ENCODE measurements at regions not wholly inside any gene's neighbourhood (a gene's known extent, or its start where the extent isn't known, plus 50 kb on each side); places are given as distances from the start of the nearest gene placed in this dataset.
"Not testable (repeated sequence)": the region's sequence is repeated elsewhere in the genome, so short reads cannot be mapped to it uniquely, and the experiment has no call there.

DNA sequence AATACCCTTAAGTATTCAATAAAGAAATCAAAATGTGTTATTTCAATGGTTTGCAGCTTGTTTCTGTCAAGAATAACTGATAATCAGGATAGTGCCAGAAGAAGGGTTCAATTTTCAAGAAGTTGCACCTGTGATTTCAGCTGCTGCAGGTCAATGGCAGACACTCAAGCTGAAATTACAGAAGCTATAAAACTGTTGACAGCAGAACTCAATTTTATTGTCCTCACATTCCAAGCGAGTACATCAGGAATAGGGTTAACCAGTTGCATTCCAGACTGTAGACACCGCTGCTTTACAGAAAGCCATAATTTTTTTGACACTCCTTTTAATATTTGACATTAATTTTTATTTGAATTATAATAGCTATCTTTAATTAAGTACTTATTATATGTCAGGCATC, 364.1 kb downstream of the CGGBP1 start:
- H3K9ac ChIP-seq (ENCODE audit: insufficient read length, low read depth), result no peak overlapping the region
- H3K27me3 ChIP-seq (ENCODE audit: insufficient read depth, insufficient read length), result no peaks in the 10 kb centered on the region
- no peak for TF ChIP-seq YY1 (IDR thresholded peaks at IDR 0.05; ENCODE audit: insufficient read depth, insufficient read length)
- TF ChIP-seq ZNF274 (IDR thresholded peaks at IDR 0.05; ENCODE audit: low read depth, low read length), result no peak
- TF ChIP-seq SUZ12 (IDR thresholded peaks at IDR 0.05; ENCODE audit: extremely low read depth, insufficient read depth, insufficient read length), result no peak
- no peaks in the 10 kb centered on the region for H3K36me3 ChIP-seq (ENCODE audit: insufficient read depth, insufficient read length, low read length)
- H3K9me3 ChIP-seq (ENCODE audit: insufficient read depth, low read length), result no peaks in the 10 kb centered on the region
- no peak overlapping the region for H3K4me3 ChIP-seq (ENCODE audit: insufficient read length, low read depth)
- no peaks in the 10 kb centered on the region for H3K4me1 ChIP-seq (ENCODE audit: insufficient read depth, insufficient read length)
- no peak for DNase-seq (ENCODE audit: low read depth, low spot score)

DNA sequence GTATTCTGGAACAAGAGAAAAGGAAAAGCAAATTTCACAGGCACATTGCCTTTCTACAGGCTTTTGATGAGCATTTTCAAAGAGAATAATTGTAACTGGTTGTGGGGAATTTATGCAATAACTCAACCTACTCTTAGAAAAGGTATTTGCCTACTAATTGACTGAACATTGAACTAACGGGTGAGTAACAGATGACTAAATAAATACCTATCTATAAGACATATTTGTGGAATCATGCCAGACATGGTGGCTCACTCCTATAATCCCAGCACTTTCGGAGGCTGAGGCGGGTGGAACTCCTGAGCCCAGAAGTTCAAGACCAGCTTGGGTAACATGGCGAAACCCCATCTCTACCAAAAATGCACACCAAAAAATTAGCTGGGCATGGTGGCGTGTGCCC, 367.7 kb downstream of the CGGBP1 start:
- Histone ChIP-seq H3K27me3 (ENCODE audit: insufficient read depth, insufficient read length) (no peaks in the 10 kb centered on the region), H3K9ac (ENCODE audit: insufficient read length, low read depth) (no peak overlapping the region), H3K4me3 (ENCODE audit: insufficient read length, low read depth) (no peak overlapping the region), H3K36me3 (ENCODE audit: insufficient read depth, insufficient read length, low read length) (no peaks in the 10 kb centered on the region), H3K4me1 (ENCODE audit: insufficient read depth, insufficient read length) (no peaks in the 10 kb centered on the region), H3K9me3 (ENCODE audit: insufficient read depth, low read length) (no peaks in the 10 kb centered on the region)
- no peak for DNase-seq (ENCODE audit: low read depth, low spot score)
- TF ChIP-seq SUZ12 (IDR thresholded peaks at IDR 0.05; ENCODE audit: extremely low read depth, insufficient read depth, insufficient read length) (no peak), YY1 (IDR thresholded peaks at IDR 0.05; ENCODE audit: insufficient read depth, insufficient read length) (no peak), ZNF274 (IDR thresholded peaks at IDR 0.05; ENCODE audit: low read depth, low read length) (no peak)

DNA sequence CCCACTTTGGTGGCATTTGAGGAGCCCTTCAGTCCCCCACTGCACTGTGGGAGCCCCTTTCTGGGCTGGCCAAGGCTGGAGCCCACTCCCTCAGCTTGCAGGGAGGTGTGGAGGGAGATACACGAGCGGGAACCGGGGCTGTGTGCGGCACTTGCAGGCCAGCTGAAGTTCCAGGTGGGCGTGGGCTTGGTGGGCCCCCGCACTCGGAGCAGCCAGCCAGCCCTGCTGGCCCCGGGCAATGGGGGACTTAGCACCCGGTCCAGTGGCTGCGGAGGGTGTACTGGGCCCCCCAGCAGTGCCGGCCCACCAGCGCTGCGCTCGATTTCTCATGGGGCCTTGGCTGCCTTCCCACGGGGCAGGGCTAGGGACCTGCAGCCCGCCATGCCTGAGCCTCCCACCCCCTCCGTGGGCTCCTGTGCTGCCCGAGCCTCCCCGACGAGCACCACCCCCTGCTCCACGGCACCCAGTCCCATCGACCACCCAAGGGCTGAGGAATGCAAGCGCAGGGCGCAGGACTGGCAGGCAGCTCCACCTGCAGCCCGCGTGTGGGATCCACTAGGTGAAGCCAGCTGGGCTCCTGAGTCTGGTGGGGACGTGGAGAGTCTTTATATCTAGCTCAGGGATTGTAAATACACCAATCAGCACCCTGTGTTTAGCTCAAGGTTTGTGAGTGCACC, 379.7 kb downstream of the CGGBP1 start:
- not testable (repeated sequence) for H3K4me1 ChIP-seq (ENCODE audit: insufficient read depth, insufficient read length); H3K4me3 ChIP-seq (ENCODE audit: insufficient read length, low read depth); DNase-seq (ENCODE audit: low read depth, low spot score); H3K9me3 ChIP-seq (ENCODE audit: insufficient read depth, low read length); H3K36me3 ChIP-seq (ENCODE audit: insufficient read depth, insufficient read length, low read length); H3K9ac ChIP-seq (ENCODE audit: insufficient read length, low read depth); H3K27me3 ChIP-seq (ENCODE audit: insufficient read depth, insufficient read length)

DNA sequence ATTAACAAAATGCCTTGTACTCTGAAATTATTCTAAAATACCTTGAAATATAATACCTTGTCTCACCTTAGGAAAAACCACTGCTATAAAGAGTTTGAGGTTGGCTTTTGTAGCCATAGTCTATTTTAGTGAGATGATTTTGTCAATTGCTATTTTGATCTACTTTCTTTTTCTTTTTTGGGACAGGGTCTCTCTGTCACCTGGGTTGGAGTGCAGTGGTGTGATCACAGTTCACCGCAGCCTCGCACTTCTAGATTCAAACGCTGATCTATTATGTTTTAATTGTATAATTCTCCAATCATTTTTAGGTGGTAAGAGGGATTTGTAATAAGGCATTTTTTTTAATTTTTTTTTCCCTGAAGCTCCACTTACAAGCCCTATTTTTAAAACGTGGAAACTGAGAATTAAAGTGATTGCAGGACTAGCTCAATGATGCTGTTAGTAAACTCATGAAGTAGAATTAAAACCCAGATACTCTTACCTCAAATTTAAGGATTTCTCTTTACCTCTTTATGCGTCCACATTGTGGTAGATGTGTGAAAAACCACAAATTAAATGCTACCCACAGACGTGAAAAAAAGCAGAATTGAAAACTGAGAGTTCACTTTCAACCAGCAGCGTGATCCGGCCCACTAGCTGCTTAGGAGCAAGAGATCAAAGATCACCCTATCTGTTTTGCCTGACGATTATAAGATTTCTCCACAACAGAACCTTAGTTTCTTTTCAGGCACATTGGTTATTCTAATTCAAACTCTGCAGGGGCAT, 384.2 kb downstream of the CGGBP1 start:
- Histone ChIP-seq H3K36me3 (ENCODE audit: insufficient read depth, insufficient read length, low read length) (no peaks in the 10 kb centered on the region), H3K4me1 (ENCODE audit: insufficient read depth, insufficient read length) (no peaks in the 10 kb centered on the region), H3K9ac (ENCODE audit: insufficient read length, low read depth) (no peak overlapping the region), H3K4me3 (ENCODE audit: insufficient read length, low read depth) (no peak overlapping the region), H3K9me3 (ENCODE audit: insufficient read depth, low read length) (no peaks in the 10 kb centered on the region), H3K27me3 (ENCODE audit: insufficient read depth, insufficient read length) (no peaks in the 10 kb centered on the region)
- no peak for DNase-seq (ENCODE audit: low read depth, low spot score)
- TF ChIP-seq SUZ12 (IDR thresholded peaks at IDR 0.05; ENCODE audit: extremely low read depth, insufficient read depth, insufficient read length) (no peak), ZNF274 (IDR thresholded peaks at IDR 0.05; ENCODE audit: low read depth, low read length) (no peak), YY1 (IDR thresholded peaks at IDR 0.05; ENCODE audit: insufficient read depth, insufficient read length) (no peak)

DNA sequence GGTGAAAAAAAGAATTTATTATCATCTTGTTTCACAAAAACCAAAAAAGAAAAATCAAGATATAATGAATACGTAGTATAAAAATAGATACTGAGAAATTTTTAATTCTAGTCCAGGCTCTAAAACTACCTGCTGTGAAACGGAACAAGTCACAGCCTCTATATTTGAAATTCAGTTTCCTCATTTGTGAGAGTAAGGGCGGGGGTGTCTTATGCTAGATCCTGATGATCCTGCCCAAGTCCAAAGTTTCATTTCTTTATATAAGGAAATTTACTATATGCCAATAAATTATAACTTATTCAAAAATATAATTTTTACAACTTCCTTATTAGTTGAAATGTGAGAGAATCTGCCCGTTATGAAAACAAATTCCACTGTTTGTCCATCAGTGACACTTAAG, 385.7 kb downstream of the CGGBP1 start:
- H3K9ac ChIP-seq (ENCODE audit: insufficient read length, low read depth), result no peak overlapping the region
- H3K27me3 ChIP-seq (ENCODE audit: insufficient read depth, insufficient read length), result no peaks in the 10 kb centered on the region
- DNase-seq (ENCODE audit: low read depth, low spot score), result no peak
- no peak for TF ChIP-seq YY1 (IDR thresholded peaks at IDR 0.05; ENCODE audit: insufficient read depth, insufficient read length)
- TF ChIP-seq ZNF274 (IDR thresholded peaks at IDR 0.05; ENCODE audit: low read depth, low read length), result no peak
- TF ChIP-seq SUZ12 (IDR thresholded peaks at IDR 0.05; ENCODE audit: extremely low read depth, insufficient read depth, insufficient read length), result no peak
- no peaks in the 10 kb centered on the region for H3K9me3 ChIP-seq (ENCODE audit: insufficient read depth, low read length)
- no peaks in the 10 kb centered on the region for H3K36me3 ChIP-seq (ENCODE audit: insufficient read depth, insufficient read length, low read length)
- no peaks in the 10 kb centered on the region for H3K4me1 ChIP-seq (ENCODE audit: insufficient read depth, insufficient read length)
- no peak overlapping the region for H3K4me3 ChIP-seq (ENCODE audit: insufficient read length, low read depth)

DNA sequence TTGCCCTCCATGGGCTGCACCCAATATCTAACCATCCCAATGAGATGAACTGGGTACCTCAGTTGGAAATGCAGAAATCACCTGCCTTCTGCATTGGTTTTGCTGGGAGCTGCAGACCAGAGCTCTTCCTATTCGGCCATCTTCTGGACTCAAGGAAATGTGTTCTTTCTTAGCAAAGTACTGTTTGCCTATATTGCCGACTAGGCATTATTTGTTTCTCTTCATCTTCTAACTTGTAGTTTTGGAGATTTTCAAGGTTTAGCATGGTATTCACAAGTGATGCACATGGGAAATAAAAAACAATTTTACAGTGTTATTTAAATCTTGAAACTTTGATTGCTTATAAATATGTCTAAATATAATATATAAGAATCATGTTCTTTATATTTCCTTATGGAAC, 377.8 kb upstream of the POU1F1 start:
- DNase-seq (ENCODE audit: low read depth, low spot score), result no peak
- Histone ChIP-seq H3K4me1 (ENCODE audit: insufficient read depth, insufficient read length) (no peaks in the 10 kb centered on the region), H3K36me3 (ENCODE audit: insufficient read depth, insufficient read length, low read length) (no peaks in the 10 kb centered on the region), H3K4me3 (ENCODE audit: insufficient read length, low read depth) (no peak overlapping the region), H3K27me3 (ENCODE audit: insufficient read depth, insufficient read length) (no peaks in the 10 kb centered on the region), H3K9me3 (ENCODE audit: insufficient read depth, low read length) (no peaks in the 10 kb centered on the region), H3K9ac (ENCODE audit: insufficient read length, low read depth) (no peak overlapping the region)
- TF ChIP-seq SUZ12 (IDR thresholded peaks at IDR 0.05; ENCODE audit: extremely low read depth, insufficient read depth, insufficient read length), result no peak

DNA sequence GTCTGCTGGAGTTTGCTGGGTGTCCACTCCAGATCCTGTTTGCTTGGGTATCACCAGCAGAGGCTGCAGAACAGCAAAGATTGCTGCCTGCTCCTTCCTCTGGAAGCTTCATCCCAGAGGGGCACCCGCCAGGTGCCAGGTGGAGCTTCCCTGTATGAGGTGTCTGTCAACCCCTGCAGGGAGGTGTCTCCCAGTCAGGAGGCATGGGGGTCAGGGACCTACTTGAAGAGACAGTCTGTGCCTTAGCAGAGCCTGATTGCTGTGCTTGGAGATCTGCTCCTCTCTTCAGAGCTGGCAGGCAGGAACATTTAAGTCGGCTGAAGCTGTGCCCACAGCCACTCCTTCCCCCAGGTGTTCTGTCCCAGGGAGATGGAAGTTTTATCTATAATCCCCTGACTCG, 376.8 kb upstream of the POU1F1 start:
- not testable (repeated sequence) for H3K36me3 ChIP-seq (ENCODE audit: insufficient read depth, insufficient read length, low read length); H3K9me3 ChIP-seq (ENCODE audit: insufficient read depth, low read length); H3K27me3 ChIP-seq (ENCODE audit: insufficient read depth, insufficient read length); DNase-seq (ENCODE audit: low read depth, low spot score); H3K4me1 ChIP-seq (ENCODE audit: insufficient read depth, insufficient read length); H3K9ac ChIP-seq (ENCODE audit: insufficient read length, low read depth); H3K4me3 ChIP-seq (ENCODE audit: insufficient read length, low read depth)

Data from NT2/D1 (cell line).